Neural progenitor cell (in vitro differentiated cells): ENCODE measurements at regions not wholly inside any gene's neighbourhood (a gene's known extent, or its start where the extent isn't known, plus 50 kb on each side); places are given as distances from the start of the nearest gene placed in this dataset.

Experiments used
- EZH2phosphoT487 ChIP-seq: fragments of 200-600 bp; sonication (generic); IDR thresholded peaks from 2 replicates; pipeline ENCODE4 v1.6.1; 2017; ENCODE audit warnings: antibody characterized with exemption
- TF ChIP-seq, protein P1 (sequence below): fragments of 200-600 bp; sonication (generic); IDR thresholded peaks from 2 replicates; pipeline ENCODE4 v1.5.1; 2017; ENCODE audit warnings: antibody characterized with exemption, mild to moderate bottlenecking

DNA sequence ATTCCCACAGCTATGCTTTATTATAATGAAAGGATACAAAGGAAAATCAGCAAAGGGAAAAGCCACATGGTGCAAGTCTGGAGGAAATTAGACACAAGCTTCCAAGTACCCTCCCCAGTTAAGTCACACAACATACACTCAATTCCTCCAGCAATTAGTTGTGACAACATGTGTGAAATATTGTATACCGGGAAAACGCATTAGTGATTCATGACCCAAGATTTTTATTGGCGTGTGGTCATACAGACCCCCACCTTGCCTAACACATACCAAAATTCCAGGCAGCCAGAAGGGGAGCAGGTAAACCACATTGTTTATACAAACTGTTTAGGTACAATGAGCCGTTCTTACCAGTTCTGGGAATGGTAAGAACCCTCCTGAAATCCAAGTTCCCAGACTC, 160.6 kb downstream of the CYB561 start:
- TF ChIP-seq, protein P1, sequence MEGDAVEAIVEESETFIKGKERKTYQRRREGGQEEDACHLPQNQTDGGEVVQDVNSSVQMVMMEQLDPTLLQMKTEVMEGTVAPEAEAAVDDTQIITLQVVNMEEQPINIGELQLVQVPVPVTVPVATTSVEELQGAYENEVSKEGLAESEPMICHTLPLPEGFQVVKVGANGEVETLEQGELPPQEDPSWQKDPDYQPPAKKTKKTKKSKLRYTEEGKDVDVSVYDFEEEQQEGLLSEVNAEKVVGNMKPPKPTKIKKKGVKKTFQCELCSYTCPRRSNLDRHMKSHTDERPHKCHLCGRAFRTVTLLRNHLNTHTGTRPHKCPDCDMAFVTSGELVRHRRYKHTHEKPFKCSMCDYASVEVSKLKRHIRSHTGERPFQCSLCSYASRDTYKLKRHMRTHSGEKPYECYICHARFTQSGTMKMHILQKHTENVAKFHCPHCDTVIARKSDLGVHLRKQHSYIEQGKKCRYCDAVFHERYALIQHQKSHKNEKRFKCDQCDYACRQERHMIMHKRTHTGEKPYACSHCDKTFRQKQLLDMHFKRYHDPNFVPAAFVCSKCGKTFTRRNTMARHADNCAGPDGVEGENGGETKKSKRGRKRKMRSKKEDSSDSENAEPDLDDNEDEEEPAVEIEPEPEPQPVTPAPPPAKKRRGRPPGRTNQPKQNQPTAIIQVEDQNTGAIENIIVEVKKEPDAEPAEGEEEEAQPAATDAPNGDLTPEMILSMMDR: no peak
- TF ChIP-seq EZH2phosphoT487: no peak
